GM19468 (cell line): ENCODE measurements at regions not wholly inside any gene's neighbourhood (a gene's known extent, or its start where the extent isn't known, plus 50 kb on each side); places are given as distances from the start of the nearest gene placed in this dataset.
"Not testable (repeated sequence)": the region's sequence is repeated elsewhere in the genome, so short reads cannot be mapped to it uniquely, and the experiment has no call there.

Experiments
- ATAC-seq: cut with Tn5 transposase; IDR thresholded peaks from one replicate; pipeline ENCODE4 v1.9.1; 2021; ENCODE audit warnings: mild to moderate bottlenecking, moderate library complexity, moderate number of reproducible peaks; ENCODE audit not compliant: unreplicated experiment; ENCODE audit errors: extremely low read depth

DNA sequence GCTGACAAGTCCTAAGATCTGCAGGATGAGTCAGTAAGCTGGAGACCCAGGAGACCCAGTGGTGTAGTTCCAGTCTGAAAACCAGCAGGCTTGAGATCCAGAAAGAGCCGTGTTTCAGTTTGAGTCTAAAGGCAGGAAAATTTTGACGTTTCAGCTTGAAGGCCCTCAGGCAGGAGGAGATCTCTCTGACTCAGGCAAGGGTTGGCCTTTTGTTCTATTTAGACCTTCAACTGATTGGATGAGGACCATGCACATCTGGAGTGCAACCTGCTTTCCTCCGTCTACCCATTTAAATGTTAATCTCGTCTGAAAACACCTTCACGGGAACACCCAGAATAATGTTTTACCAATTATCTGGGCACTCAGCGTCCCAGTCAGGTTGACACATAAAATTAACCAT, 69.5 kb downstream of the NPIPA7 start:
- ATAC-seq = not testable (repeated sequence)

DNA sequence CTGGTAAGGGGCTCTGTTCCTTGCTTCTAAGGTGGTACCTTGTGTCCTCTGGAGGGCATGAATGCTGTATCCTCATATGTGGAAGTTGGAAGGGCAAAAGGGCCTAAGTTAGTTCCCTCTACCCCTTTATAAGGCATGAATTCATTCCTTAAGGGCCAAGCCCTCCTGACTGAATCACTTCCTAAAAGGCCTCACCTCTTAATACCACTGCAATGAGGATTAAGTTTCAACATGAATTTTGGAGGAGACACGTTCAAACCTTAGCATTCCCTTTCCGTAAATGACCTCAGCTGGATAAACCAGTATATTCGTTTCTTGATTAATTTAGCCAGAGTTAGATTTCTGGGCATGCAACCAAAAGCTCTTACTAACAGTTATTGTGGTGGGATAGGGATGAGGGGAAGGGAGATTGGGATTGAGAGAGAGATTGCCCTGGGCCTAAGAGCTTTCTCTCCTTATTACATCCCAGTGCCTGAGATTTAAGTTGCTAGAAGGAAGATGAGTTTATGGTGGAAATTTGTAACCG, 70.8 kb downstream of the NPIPA7 start:
- not testable (repeated sequence) for ATAC-seq

GRCh38 chr16:16451721-16452410, 72.9 kb downstream of the NPIPA7 start:
- ATAC-seq = not testable (repeated sequence)

GRCh38 chr16:16458579-16458978, 79.6 kb downstream of the NPIPA7 start:
- not testable (repeated sequence) for ATAC-seq

DNA sequence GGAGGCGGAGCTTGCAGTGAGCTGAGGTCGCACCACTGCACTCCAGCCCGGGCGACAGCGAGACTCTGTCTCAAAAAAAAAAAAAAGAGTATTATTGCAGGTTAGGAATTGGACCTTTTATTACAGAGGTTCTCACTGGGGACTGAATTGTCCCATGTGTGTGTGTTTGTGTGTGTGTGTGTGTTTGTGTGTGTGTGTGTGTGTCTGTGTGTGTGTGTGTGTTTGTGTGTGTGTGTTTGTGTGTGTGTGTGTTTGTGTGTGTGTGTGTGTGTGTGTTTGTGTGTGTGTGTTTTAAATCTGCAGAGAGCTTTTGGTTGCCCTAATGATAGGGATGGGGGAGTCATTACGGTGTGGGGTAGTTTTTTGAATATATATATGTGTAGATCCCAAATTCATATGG, 84.9 kb downstream of the NPIPA7 start:
- not testable (repeated sequence) for ATAC-seq

DNA sequence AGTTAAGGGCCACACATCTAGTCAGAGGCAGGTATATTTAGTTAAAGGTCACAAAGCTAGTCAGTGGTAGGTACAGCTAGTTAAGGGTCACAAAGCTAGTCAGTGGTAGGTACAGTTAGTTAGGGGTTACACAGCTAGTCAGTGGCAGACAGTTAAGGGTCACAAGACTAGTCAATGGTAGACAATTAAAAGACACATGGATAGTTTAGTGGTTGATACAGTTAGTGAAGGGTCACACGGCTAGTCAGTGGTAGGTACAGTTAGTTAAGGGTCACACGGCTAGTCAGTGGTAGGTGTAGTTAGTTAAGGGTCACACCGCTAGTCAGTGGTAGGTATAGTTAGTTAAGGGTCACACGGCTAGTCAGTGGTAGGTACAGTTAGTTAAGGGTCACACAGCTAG, 110.0 kb downstream of the NPIPA7 start:
- not testable (repeated sequence) for ATAC-seq

DNA sequence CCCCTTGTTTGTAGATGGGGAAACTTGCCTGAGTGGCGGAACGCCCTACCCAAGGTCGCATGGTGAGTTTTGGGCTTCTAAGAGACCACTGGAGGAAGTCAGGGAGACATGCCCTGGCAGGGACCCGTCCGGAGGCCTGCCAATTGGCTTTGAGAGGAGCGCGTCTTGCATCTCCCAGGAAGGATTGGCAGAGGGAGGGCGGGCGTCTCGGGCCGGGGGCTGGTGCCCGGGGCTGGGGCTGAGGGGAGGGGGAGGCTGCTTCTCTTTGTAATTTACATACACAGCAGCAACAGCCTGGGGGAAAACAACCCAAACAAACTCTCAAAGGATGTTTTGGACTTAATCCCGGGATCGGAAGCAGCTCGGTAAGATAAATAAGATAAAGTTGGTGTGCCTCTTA, 110.5 kb downstream of the NPIPA7 start:
- ATAC-seq = not testable (repeated sequence)

DNA sequence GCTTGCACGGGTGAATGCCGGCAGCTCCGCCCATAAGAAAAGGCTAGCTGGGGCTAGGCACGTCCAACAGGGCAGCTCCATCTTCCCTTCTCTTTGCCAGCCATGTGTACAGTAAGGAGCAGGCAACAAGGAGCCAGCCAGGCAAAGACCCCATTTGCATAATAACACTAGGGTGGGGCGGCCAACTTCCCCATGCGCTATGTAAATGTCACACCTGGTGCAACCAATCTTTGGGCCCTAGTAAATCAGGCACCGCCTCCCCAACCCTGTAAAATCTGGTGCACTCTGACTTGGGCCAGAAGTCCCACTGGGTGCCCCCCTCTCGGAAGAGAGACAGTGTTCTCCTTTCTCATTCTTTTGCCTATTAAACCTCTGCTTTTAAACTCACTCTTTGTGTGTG, 115.2 kb downstream of the NPIPA7 start:
- not testable (repeated sequence) for ATAC-seq

DNA sequence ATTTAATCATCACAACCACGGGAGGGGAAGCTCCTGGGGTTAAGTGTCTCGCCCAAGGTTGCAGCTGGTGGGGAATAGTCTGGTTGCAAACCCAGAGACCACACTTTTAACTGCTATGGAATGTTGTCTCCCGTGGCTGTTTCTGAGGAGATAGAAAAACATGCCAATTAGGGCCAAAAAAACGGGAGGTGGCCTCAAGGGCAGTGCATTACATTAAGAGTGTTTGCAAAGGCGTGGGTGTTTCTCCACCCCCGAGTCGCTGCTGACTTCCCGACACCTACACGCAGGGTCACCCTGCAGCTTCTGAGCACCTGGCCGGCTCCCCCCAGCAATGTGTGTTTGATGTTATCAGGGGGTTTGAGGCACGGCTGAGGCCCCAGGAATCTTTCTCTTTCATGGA, 116.1 kb downstream of the NPIPA7 start:
- not testable (repeated sequence) for ATAC-seq

GRCh38 chr16:16499875-16500274, 120.9 kb downstream of the NPIPA7 start:
- ATAC-seq = not testable (repeated sequence)

GRCh38 chr16:16507041-16507440, 128.1 kb downstream of the NPIPA7 start:
- ATAC-seq = not testable (repeated sequence)

- not testable (repeated sequence) for ATAC-seq
Observed at GRCh38 chr16:16508344-16508743, 129.4 kb downstream of the NPIPA7 start.

DNA sequence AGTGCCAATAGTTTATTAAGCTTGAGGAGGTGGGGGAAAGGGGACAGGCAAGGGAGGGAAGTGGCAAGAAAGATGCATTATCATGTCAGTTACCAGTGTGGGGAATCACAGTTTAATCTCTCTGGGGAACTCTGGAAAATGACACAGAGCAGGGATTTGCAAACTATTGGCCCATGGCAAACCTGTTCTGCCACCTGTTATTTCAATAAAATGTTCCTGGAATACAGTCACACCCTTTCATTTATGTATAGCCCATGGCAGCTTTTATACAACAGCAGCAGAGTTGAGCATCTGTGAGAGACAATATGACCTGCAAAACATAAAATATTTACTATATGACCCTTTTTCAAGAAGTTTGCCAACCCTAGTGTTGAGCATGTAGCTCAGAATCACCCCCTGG, 140.5 kb downstream of the NPIPA7 start:
- ATAC-seq = not testable (repeated sequence)

GRCh38 chr16:16521239-16522002, 142.5 kb downstream of the NPIPA7 start:
- ATAC-seq = not testable (repeated sequence)

GRCh38 chr16:16526998-16527397, 148.1 kb downstream of the NPIPA7 start:
- not testable (repeated sequence) for ATAC-seq

- ATAC-seq = not testable (repeated sequence)
Observed at GRCh38 chr16:16530744-16531143, 151.8 kb downstream of the NPIPA7 start.

DNA sequence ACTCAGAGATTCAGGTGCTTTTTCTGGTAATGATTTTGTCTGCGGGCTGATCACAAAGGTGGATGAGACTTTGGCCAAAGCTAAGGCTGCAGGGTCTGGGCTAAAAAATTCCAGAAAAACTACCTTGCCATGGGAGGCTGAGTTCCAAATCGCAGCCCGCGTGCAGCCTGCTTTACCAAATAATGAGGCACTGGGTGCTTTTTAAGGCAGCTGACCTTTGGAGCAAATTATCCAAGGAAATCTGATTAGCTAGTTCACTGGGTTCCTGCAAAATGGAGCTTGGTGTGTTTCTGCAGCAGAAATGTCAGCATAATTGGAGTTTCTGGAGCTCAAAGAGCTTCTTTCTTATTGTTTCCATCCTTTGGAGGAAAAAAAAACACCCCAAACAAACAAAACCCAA, 156.6 kb downstream of the NPIPA7 start:
- not testable (repeated sequence) for ATAC-seq

DNA sequence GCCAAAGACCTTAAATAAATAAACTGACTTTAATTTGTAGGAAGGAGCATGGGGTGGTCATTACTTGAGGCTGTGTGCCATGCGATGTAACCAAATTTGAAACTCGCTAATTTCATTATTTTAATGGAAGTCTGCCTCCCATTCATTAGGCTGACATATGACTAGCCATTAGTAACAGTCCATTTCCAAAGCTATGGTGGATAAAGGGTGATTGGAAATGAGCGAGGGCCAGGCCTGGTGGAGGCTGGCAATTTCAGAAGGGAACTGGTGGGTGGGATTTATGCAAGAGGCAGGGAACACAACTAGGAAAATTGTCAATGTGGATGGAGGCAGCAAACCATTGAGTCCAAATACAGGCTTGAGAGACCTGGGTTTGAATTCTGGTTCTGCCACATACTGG, 157.2 kb downstream of the NPIPA7 start:
- not testable (repeated sequence) for ATAC-seq

GRCh38 chr16:16549710-16550109, 170.8 kb downstream of the NPIPA7 start:
- not testable (repeated sequence) for ATAC-seq

DNA sequence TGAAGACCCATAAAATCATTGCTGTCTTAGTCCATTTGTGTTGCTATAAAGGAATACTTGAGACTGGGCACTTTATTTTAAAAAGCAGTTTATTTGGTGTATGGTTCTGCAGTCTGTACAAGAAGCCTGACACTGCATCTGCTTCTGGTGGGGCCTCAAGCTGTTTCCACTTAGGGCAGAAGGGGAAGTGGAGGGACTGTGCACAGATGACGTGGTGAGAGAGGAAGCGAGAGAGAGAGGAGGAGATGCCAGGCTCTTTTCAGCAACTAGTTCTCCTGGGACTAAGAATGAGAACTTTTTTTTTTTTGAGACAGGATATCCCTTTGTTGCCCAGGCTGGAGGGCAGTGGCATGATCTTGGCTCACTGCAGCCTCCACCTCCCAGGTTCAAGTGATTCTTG, 171.9 kb downstream of the NPIPA7 start:
- ATAC-seq = not testable (repeated sequence)

DNA sequence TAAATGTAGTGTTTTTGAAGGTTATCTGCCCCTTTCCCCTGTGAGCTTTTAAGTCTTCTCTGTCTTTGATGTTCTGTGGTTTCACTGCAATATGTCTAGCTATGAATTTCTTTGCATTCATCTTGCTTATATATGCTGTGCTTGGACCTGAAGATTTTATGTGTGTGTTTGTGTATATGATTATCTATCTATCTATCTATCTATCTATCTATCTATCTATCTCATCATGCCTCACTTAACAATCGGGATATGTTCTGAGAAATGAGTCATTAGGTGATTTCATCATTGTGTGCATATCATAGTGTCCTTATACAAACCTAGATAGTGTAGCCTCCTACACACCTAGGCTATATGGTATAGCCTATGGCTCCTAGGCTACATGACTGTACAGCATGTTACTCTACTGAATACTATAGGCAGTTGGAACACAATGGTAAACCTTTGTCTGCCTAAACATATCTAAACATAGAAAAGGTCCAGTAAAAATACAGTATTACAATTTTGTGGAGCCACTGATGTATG, 173.9 kb downstream of the NPIPA7 start:
- ATAC-seq = not testable (repeated sequence)
